CD14-positive monocyte (primary cell): ENCODE measurements at regions not wholly inside any gene's neighbourhood (a gene's known extent, or its start where the extent isn't known, plus 50 kb on each side); places are given as distances from the start of the nearest gene placed in this dataset.
A peak's percentile ranks its signal among the peaks of the same experiment; 100 is the strongest.

Experiments
- DNase-seq, 3 donors: peaks; one replicate each; pipeline ENCODE4 v3.0.0-alpha.2; 2011 to 2022
- H2AFZ ChIP-seq: 2 replicates; pipeline ENCODE4 v1.6.0; 2012; ENCODE audit warnings: mild to moderate bottlenecking, low read depth, low read length, inconsistent platforms; ENCODE audit not compliant: insufficient read depth, poor library complexity, severe bottlenecking
- H3K27ac ChIP-seq, 2 donors: 1 replicate in 1 of 2; 2 replicates in 1 of 2; pipeline ENCODE4 v1.5.1; 2012 to 2013; ENCODE audit warnings: low read length in 2 of 2, control low read depth in 1 of 2, inconsistent platforms in 1 of 2, low read depth in 1 of 2, mild to moderate bottlenecking in 1 of 2
- H3K27me3 ChIP-seq, 2 donors: one replicate each; pipeline versions ENCODE4 v1.6.0 to v1.6.1; 2011 to 2013; ENCODE audit warnings: low read length in 2 of 2; ENCODE audit not compliant: control insufficient read depth in 2 of 2, insufficient read depth in 2 of 2
- H3K36me3 ChIP-seq, 2 donors: replicated peaks in 1 of 2; 1 replicate in 1 of 2; 2 replicates in 1 of 2; pipeline versions ENCODE4 v1.5.1 to v1.6.1; 2012 to 2013; ENCODE audit warnings: low read length in 2 of 2, control low read depth in 1 of 2, inconsistent platforms in 1 of 2, mild to moderate bottlenecking in 1 of 2; ENCODE audit not compliant: insufficient read depth in 2 of 2, control insufficient read depth in 1 of 2
- H3K4me1 ChIP-seq, 2 donors: 1 replicate in 1 of 2; 2 replicates in 1 of 2; pipeline versions ENCODE4 v1.5.1 to v1.6.1; 2012 to 2013; ENCODE audit warnings: low read length in 2 of 2, control low read depth in 1 of 2, inconsistent platforms in 1 of 2, mild to moderate bottlenecking in 1 of 2, moderate library complexity in 1 of 2; ENCODE audit not compliant: insufficient read depth in 2 of 2, control insufficient read depth in 1 of 2
- H3K4me2 ChIP-seq: replicated peaks from 2 replicates; pipeline ENCODE3; 2012; ENCODE audit warnings: low read length, moderate library complexity, mild to moderate bottlenecking; ENCODE audit not compliant: poor library complexity, severe bottlenecking; ENCODE audit errors: extremely low read depth
- H3K4me3 ChIP-seq, 3 experiments: fragments of 200-600 bp in 1 of 3; sonication (generic) in 1 of 3; replicated peaks in 1 of 3; 1 replicate in 2 of 3; 2 replicates in 1 of 3; pipeline ENCODE4 v1.5.1; 2011 to 2013; ENCODE audit warnings: low read length in 3 of 3, mild to moderate bottlenecking in 3 of 3, control low read depth in 2 of 3, low read depth in 2 of 3, inconsistent platforms in 1 of 3, moderate library complexity in 1 of 3
- H3K79me2 ChIP-seq: 2 replicates; pipeline ENCODE4 v1.6.0; 2012; ENCODE audit warnings: mild to moderate bottlenecking, control low read depth, inconsistent platforms, low read length, moderate library complexity; ENCODE audit not compliant: insufficient read depth
- H3K9ac ChIP-seq: 2 replicates; pipeline ENCODE4 v1.6.0; 2017; ENCODE audit warnings: low read length, mild to moderate bottlenecking; ENCODE audit not compliant: insufficient read depth, poor library complexity, severe bottlenecking
- H3K9me3 ChIP-seq, 2 donors: replicated peaks in 1 of 2; 1 replicate in 1 of 2; 2 replicates in 1 of 2; pipeline versions ENCODE4 v1.5.1 to v1.6.1; 2012 to 2013; ENCODE audit warnings: low read length in 2 of 2, control low read depth in 1 of 2; ENCODE audit not compliant: control insufficient read depth in 1 of 2, insufficient read depth in 1 of 2
- H4K20me1 ChIP-seq: 2 replicates; pipeline ENCODE4 v1.6.0; 2012; ENCODE audit warnings: mild to moderate bottlenecking, low read length, control low read depth, moderate library complexity; ENCODE audit not compliant: insufficient read depth
- H3K27ac Mint-ChIP-seq, 7 donors: one replicate each; pipeline ENCODE4 v1.8.0; 2020; ENCODE audit warnings: mild to moderate bottlenecking in 7 of 7, mixed read lengths in 7 of 7, moderate library complexity in 6 of 7, inconsistent platforms in 2 of 7
- H3K27me3 Mint-ChIP-seq, 3 donors: one replicate each; pipeline ENCODE4 v1.8.0; 2021 to 2022; ENCODE audit warnings: low read depth in 3 of 3, mild to moderate bottlenecking in 3 of 3, mixed read lengths in 3 of 3, moderate library complexity in 3 of 3, inconsistent platforms in 1 of 3
- H3K36me3 Mint-ChIP-seq, 2 donors: one replicate each; pipeline ENCODE4 v1.8.0; 2020; ENCODE audit warnings: mixed read lengths in 2 of 2, inconsistent platforms in 1 of 2, mild to moderate bottlenecking in 1 of 2
- H3K4me1 Mint-ChIP-seq: one replicate; pipeline ENCODE4 v1.8.0; 2020; ENCODE audit warnings: mild to moderate bottlenecking, mixed read lengths
- H3K4me3 Mint-ChIP-seq, 2 donors: one replicate each; pipeline ENCODE4 v1.8.0; 2020; ENCODE audit warnings: mild to moderate bottlenecking in 2 of 2, mixed read lengths in 2 of 2, moderate library complexity in 1 of 2
- H3K9me3 Mint-ChIP-seq, 7 donors: one replicate each; pipeline ENCODE4 v1.8.0; 2020 to 2022; ENCODE audit warnings: mixed read lengths in 7 of 7, mild to moderate bottlenecking in 6 of 7, moderate library complexity in 6 of 7, inconsistent platforms in 2 of 7
- CTCF ChIP-seq: fragments of 200-600 bp; IDR thresholded peaks from one replicate; pipeline ENCODE4 v1.8.0; 2022; ENCODE audit warnings: antibody characterized with exemption, mild to moderate bottlenecking
- WGBS: methylation state at CpG from one replicate; pipeline ENCODE4 v1.1.5; 2013; ENCODE audit warnings: missing lambda C conversion rate; ENCODE audit not compliant: insufficient coverage; 5-methylcytosine and 5-hydroxymethylcytosine counted together
- intact Hi-C, 2 donors: fragments of 100-400 bp; cut with micrococcal nuclease; formaldehyde crosslinking; loops; one replicate each; pipeline versions ENCODE4 v1.15.0 to v1.15.1; 2023

DNA sequence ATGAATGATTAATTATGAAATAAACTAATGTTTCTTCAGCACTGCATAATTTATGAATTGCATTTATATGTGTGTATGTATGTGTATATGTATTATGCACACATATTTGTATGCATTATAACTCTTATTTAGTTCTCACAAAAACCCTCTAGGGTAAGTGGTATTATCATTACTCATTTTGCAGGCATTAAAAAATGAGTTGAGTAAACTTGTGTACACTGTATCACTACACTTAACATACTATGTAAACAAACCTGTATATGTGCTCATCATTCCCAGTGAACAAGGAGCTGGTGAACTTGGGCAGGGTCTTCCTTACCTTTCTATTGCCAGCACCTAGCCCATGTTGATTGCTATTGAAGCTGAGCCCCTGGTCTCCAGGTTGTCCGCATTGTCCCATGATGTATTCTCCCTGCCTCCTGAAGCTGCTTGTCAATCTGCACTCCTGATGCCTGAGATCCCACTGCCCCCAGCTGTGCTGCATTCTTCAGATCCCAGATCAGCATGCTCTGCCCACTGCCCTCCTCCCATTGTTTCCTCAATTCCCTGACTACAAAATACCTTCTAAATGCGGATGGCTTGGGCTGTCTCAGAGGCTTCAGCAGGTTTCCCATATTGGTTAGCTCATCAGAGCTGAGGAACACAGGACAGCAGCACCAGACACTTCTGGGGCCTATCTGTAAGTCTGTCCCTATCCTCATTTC lies 267.9 kb upstream of the SESN3 start:
- no peak overlapping the region for H3K4me2 ChIP-seq
- H3K36me3 ChIP-seq = no peaks in the 10 kb centered on the region
- 100% methylated on average over 2 of the region's 2 CpGs for WGBS
- Mint-ChIP-seq H3K4me1 (no peaks in the 10 kb centered on the region), H3K27ac (peak overlapping the region in 1 of 7 donors; percentile 54), H3K27me3 (peaks cover 4 to 10% (median 5%) of the 10 kb centered on the region in 3 donors), H3K36me3 (no peaks in the 10 kb centered on the region), H3K9me3 (peaks cover 0 to 14% (median 2%) of the 10 kb centered on the region in 7 donors), H3K4me3 (no peak overlapping the region)
- TF ChIP-seq CTCF = no peak
- no peaks in the 10 kb centered on the region for H4K20me1 ChIP-seq
- no peak overlapping the region for H3K27ac ChIP-seq
- intact Hi-C loops = no loop called here
- no peaks in the 10 kb centered on the region for H3K27me3 ChIP-seq
- no peaks in the 10 kb centered on the region for H3K4me1 ChIP-seq
- H3K9ac ChIP-seq = no peak overlapping the region
- no peak for DNase-seq
- H3K79me2 ChIP-seq = no peaks in the 10 kb centered on the region
- no peaks in the 10 kb centered on the region for H3K9me3 ChIP-seq
- H2AFZ ChIP-seq = no peak overlapping the region
- no peak overlapping the region for H3K4me3 ChIP-seq

- Mint-ChIP-seq H3K36me3 (no peaks in the 10 kb centered on the region), H3K27ac (no peak overlapping the region), H3K4me1 (no peaks in the 10 kb centered on the region), H3K27me3 (peaks cover 0 to 5% (median 3%) of the 10 kb centered on the region in 3 donors), H3K4me3 (no peak overlapping the region), H3K9me3 (peaks cover 0 to 13% (median 3%) of the 10 kb centered on the region in 7 donors)
- H3K9ac ChIP-seq = no peak overlapping the region
- H3K79me2 ChIP-seq = no peaks in the 10 kb centered on the region
- H3K4me2 ChIP-seq = no peak overlapping the region
- no peak overlapping the region for H2AFZ ChIP-seq
- intact Hi-C loops = no loop called here
- H4K20me1 ChIP-seq = no peaks in the 10 kb centered on the region
- H3K4me3 ChIP-seq = no peak overlapping the region
- H3K27me3 ChIP-seq = no peaks in the 10 kb centered on the region
- no peak for TF ChIP-seq CTCF
- WGBS = no CpG with 5 or more reads among the region's 1 CpG
- no peak overlapping the region for H3K27ac ChIP-seq
- peaks cover 0 to 2% of the 10 kb centered on the region in 2 donors for H3K9me3 ChIP-seq
- H3K36me3 ChIP-seq = no peaks in the 10 kb centered on the region
- no peak for DNase-seq
- no peaks in the 10 kb centered on the region for H3K4me1 ChIP-seq
Measured at GRCh38 chr11:95496901-95497300, 265.9 kb upstream of the SESN3 start.
